Esophagus muscularis mucosa (tissue), 4 donors: ENCODE measurements at regions not wholly inside any gene's neighbourhood (a gene's known extent, or its start where the extent isn't known, plus 50 kb on each side); places are given as distances from the start of the nearest gene placed in this dataset.

ENCODE experiments used
- DNase-seq: peaks from one replicate; pipeline ENCODE4 v3.0.0-alpha.2; 2017; ENCODE audit errors: extremely low spot score
- H3K27ac ChIP-seq, 4 donors: fragments of 200-600 bp; sonication (generic); replicated peaks in 1 of 4; 1 replicate in 3 of 4; 2 replicates in 1 of 4; pipeline ENCODE4 v1.5.1; 2016 to 2019; ENCODE audit warnings: mild to moderate bottlenecking in 1 of 4
- H3K27me3 ChIP-seq, 4 donors: fragments of 200-600 bp; sonication (generic); one replicate each; pipeline versions ENCODE4 v1.5.1 to v1.6.0; 2016 to 2019
- H3K36me3 ChIP-seq, 4 donors: fragments of 200-600 bp; sonication (generic); one replicate each; pipeline ENCODE4 v1.5.1; 2016 to 2019
- H3K4me1 ChIP-seq, 4 donors: fragments of 200-600 bp; sonication (generic); one replicate each; pipeline ENCODE4 v1.5.1; 2016 to 2019
- H3K4me3 ChIP-seq, 4 donors: fragments of 200-600 bp; sonication (generic); 1 replicate in 2 of 4; 2 replicates in 2 of 4; pipeline ENCODE4 v1.5.1; 2016 to 2019; ENCODE audit warnings: mild to moderate bottlenecking in 4 of 4, moderate library complexity in 1 of 4
- H3K9me3 ChIP-seq, 4 donors: fragments of 200-600 bp; sonication (generic); 1 replicate in 3 of 4; 2 replicates in 1 of 4; pipeline ENCODE4 v1.5.1; 2016 to 2019
- CTCF ChIP-seq, 3 experiments: fragments of 200-600 bp in 2 of 3; fragments of 450-650 bp in 1 of 3; sonication (generic) in 2 of 3; IDR thresholded peaks; one replicate each; pipeline ENCODE4 v1.5.1; 2017 to 2019; ENCODE audit warnings: antibody characterized with exemption in 3 of 3, mild to moderate bottlenecking in 2 of 3, moderate library complexity in 1 of 3
- EP300 ChIP-seq: sonication (generic); formaldehyde crosslinking; IDR thresholded peaks from one replicate; pipeline ENCODE4 v1.6.1; 2017; ENCODE audit warnings: antibody characterized with exemption
- POLR2A ChIP-seq: fragments of 450-650 bp; IDR thresholded peaks from one replicate; pipeline ENCODE4 v1.6.1; 2017; ENCODE audit warnings: antibody characterized with exemption, moderate library complexity, mild to moderate bottlenecking, low read depth
- POLR2AphosphoS5 ChIP-seq, 2 donors: sonication (generic); formaldehyde crosslinking; IDR thresholded peaks; one replicate each; pipeline ENCODE4 v1.6.1; 2017; ENCODE audit warnings: antibody characterized with exemption in 2 of 2
- WGBS: methylation state at CpG from one replicate; pipeline ENCODE4 v1.1.5; 2018; 5-methylcytosine and 5-hydroxymethylcytosine counted together
- intact Hi-C: fragments of 100-400 bp; cut with DNase I; formaldehyde crosslinking; loops from one replicate; pipeline ENCODE4 v1.15.1; 2023

- Histone ChIP-seq H3K27me3 (no peaks in the 10 kb centered on the region), H3K4me1 (no peaks in the 10 kb centered on the region), H3K27ac (no peak overlapping the region), H3K36me3 (no peaks in the 10 kb centered on the region), H3K4me3 (no peak overlapping the region), H3K9me3 (peaks cover 0 to 5% (median 0%) of the 10 kb centered on the region in 4 donors)
- no peak for DNase-seq
- TF ChIP-seq EP300 = no peak
- TF ChIP-seq CTCF (IDR thresholded peaks at IDR 0.05) = no peak
- no peak for TF ChIP-seq POLR2AphosphoS5 (IDR thresholded peaks at IDR 0.05)
- no peak for TF ChIP-seq POLR2A
- intact Hi-C loops = no loop called here
- 71% methylated on average over 3 of the region's 3 CpGs for WGBS
Measured at GRCh38 chr6:8652710-8653109, 217.4 kb upstream of the SLC35B3 start.

- intact Hi-C loops = no loop called here
- 89% methylated on average over 4 of the region's 4 CpGs for WGBS
- no peaks in the 10 kb centered on the region for H3K27me3 ChIP-seq
- TF ChIP-seq POLR2A = no peak
- no peak for TF ChIP-seq CTCF (IDR thresholded peaks at IDR 0.05)
- no peak for TF ChIP-seq POLR2AphosphoS5 (IDR thresholded peaks at IDR 0.05)
- DNase-seq = no peak
- no peak overlapping the region for H3K27ac ChIP-seq
- H3K36me3 ChIP-seq = no peaks in the 10 kb centered on the region
- H3K9me3 ChIP-seq = peaks cover 0 to 5% (median 0%) of the 10 kb centered on the region in 4 donors
- H3K4me3 ChIP-seq = no peak overlapping the region
- H3K4me1 ChIP-seq = no peaks in the 10 kb centered on the region
Measured at GRCh38 chr6:8651998-8652397, 216.7 kb upstream of the SLC35B3 start.

- Histone ChIP-seq H3K27me3 (no peaks in the 10 kb centered on the region), H3K9me3 (peaks cover 0 to 13% (median 0%) of the 10 kb centered on the region in 4 donors), H3K4me1 (no peaks in the 10 kb centered on the region), H3K4me3 (no peak overlapping the region), H3K27ac (no peak overlapping the region), H3K36me3 (no peaks in the 10 kb centered on the region)
- WGBS = 91% methylated on average over 3 of the region's 3 CpGs
- DNase-seq = no peak
- intact Hi-C loops = no loop called here
- no peak for TF ChIP-seq POLR2AphosphoS5 (IDR thresholded peaks at IDR 0.05)
- TF ChIP-seq POLR2A = no peak
- TF ChIP-seq CTCF (IDR thresholded peaks at IDR 0.05) = no peak
- TF ChIP-seq EP300 = no peak
Measured at GRCh38 chr6:8645212-8645611, 209.9 kb upstream of the SLC35B3 start.

- H3K36me3 ChIP-seq = no peaks in the 10 kb centered on the region
- no peak for DNase-seq
- TF ChIP-seq POLR2AphosphoS5 (IDR thresholded peaks at IDR 0.05) = no peak
- TF ChIP-seq POLR2A = no peak
- no peak for TF ChIP-seq CTCF (IDR thresholded peaks at IDR 0.05)
- no peak for TF ChIP-seq EP300
- no peaks in the 10 kb centered on the region for H3K27me3 ChIP-seq
- no peak overlapping the region for H3K4me3 ChIP-seq
- H3K9me3 ChIP-seq = peaks cover 0 to 11% (median 1%) of the 10 kb centered on the region in 4 donors
- intact Hi-C loops = no loop called here
- WGBS = 93% methylated on average over 6 of the region's 6 CpGs
- no peaks in the 10 kb centered on the region for H3K4me1 ChIP-seq
- no peak overlapping the region for H3K27ac ChIP-seq
Measured at GRCh38 chr6:8644306-8644705, 209.0 kb upstream of the SLC35B3 start.

- WGBS = 59% methylated on average over 5 of the region's 5 CpGs
- intact Hi-C loops = no loop called here
- Histone ChIP-seq H3K9me3 (peaks cover 0 to 7% (median 2%) of the 10 kb centered on the region in 4 donors), H3K4me1 (no peaks in the 10 kb centered on the region), H3K27ac (no peak overlapping the region), H3K36me3 (no peaks in the 10 kb centered on the region), H3K27me3 (no peaks in the 10 kb centered on the region), H3K4me3 (no peak overlapping the region)
- no peak for DNase-seq
- TF ChIP-seq EP300 = no peak
- TF ChIP-seq POLR2AphosphoS5 (IDR thresholded peaks at IDR 0.05) = no peak
- no peak for TF ChIP-seq POLR2A
- TF ChIP-seq CTCF (IDR thresholded peaks at IDR 0.05) = no peak
Measured at GRCh38 chr6:8642854-8643253, 207.5 kb upstream of the SLC35B3 start.
